IMR-90 (cell line): ENCODE measurements at regions not wholly inside any gene's neighbourhood (a gene's known extent, or its start where the extent isn't known, plus 50 kb on each side); places are given as distances from the start of the nearest gene placed in this dataset.

Experiments
- ATAC-seq: fragments of 200-7000 bp; cut with Tn5 transposase; 2 replicates; pipeline ENCODE4 v1.9.1; 2020; ENCODE audit warnings: low read depth, mild to moderate bottlenecking, moderate library complexity
- BruUV-seq: library from RNA; stranded (reverse); fragments of 400-500 nt; replicated peaks from 2 replicates; lab custom pipeline; 2021; lab: Mats Ljungman, UMichigan
- CTCF ChIA-PET: fragments of 300-600 bp; formaldehyde crosslinking; extraction: SDS; loops from one replicate; lab custom pipeline; 2021; ENCODE audit warnings: antibody characterized with exemption; lab: Yijun Ruan, JAX
- POLR2A ChIA-PET: fragments of 300-600 bp; sonication (Branson Sonifier 250); formaldehyde crosslinking; loops from one replicate; lab custom pipeline; 2022; ENCODE audit warnings: antibody characterized with exemption; ENCODE audit not compliant: unreplicated experiment; lab: Charles Lee
- DNase-seq: peaks from one replicate; pipeline ENCODE4 v3.0.0; 2013
- H2AFZ ChIP-seq: replicated peaks from 2 replicates; pipeline ENCODE3; 2013; ENCODE audit warnings: low read length, mild to moderate bottlenecking; ENCODE audit not compliant: poor library complexity
- H2AK5ac ChIP-seq: 2 replicates; pipeline ENCODE4 v1.6.1; 2013; ENCODE audit warnings: low read depth, low read length, inconsistent platforms
- H2AK9ac ChIP-seq: replicated peaks from 2 replicates; pipeline ENCODE3; 2013; ENCODE audit warnings: mild to moderate bottlenecking, low read depth, low read length, moderate library complexity; ENCODE audit not compliant: poor library complexity
- H2BK120ac ChIP-seq: 2 replicates; pipeline ENCODE4 v1.6.1; 2013; ENCODE audit warnings: low read depth, low read length, inconsistent platforms
- H2BK15ac ChIP-seq: 3 replicates; pipeline ENCODE4 v1.6.1; 2013; ENCODE audit warnings: low read depth, low read length, inconsistent platforms
- H2BK20ac ChIP-seq: 2 replicates; pipeline ENCODE4 v1.6.1; 2013; ENCODE audit warnings: low read depth, mild to moderate bottlenecking, inconsistent platforms, low read length, moderate library complexity
- H2BK5ac ChIP-seq: 2 replicates; pipeline ENCODE4 v1.6.1; 2013; ENCODE audit warnings: mild to moderate bottlenecking, low read depth, low read length, inconsistent platforms; ENCODE audit not compliant: poor library complexity, severe bottlenecking
- H3K14ac ChIP-seq: replicated peaks from 2 replicates; pipeline ENCODE4 v1.6.1; 2013; ENCODE audit warnings: low read depth, low read length, inconsistent platforms
- H3K18ac ChIP-seq: 2 replicates; pipeline ENCODE4 v1.6.1; 2013; ENCODE audit warnings: low read depth, low read length, control low read depth
- H3K23ac ChIP-seq: 2 replicates; pipeline ENCODE4 v1.6.1; 2013; ENCODE audit warnings: low read depth, low read length, inconsistent platforms
- H3K27ac ChIP-seq: 2 replicates; pipeline ENCODE4 v1.5.1; 2013; ENCODE audit warnings: mild to moderate bottlenecking, control low read depth, low read length; ENCODE audit not compliant: insufficient read depth
- H3K27me3 ChIP-seq: 2 replicates; pipeline ENCODE4 v1.6.1; 2013; ENCODE audit warnings: low read length; ENCODE audit not compliant: control insufficient read depth, insufficient read depth
- H3K36me3 ChIP-seq: 2 replicates; pipeline ENCODE4 v1.6.1; 2013; ENCODE audit warnings: low read length, mixed read lengths; ENCODE audit not compliant: control insufficient read depth, insufficient read depth
- H3K4ac ChIP-seq: 2 replicates; pipeline ENCODE4 v1.6.1; 2013; ENCODE audit warnings: low read depth, low read length, inconsistent platforms
- H3K4me1 ChIP-seq: 2 replicates; pipeline ENCODE4 v1.6.1; 2013; ENCODE audit warnings: low read length, mixed read lengths; ENCODE audit not compliant: control insufficient read depth, insufficient read depth
- H3K4me2 ChIP-seq: 2 replicates; pipeline ENCODE4 v1.6.1; 2013; ENCODE audit warnings: low read depth, mild to moderate bottlenecking, control low read depth, low read length, moderate library complexity
- H3K4me3 ChIP-seq: 2 replicates; pipeline ENCODE4 v1.5.1; 2013; ENCODE audit warnings: low read depth, mild to moderate bottlenecking, control low read depth, low read length, moderate library complexity; ENCODE audit not compliant: insufficient read depth
- H3K56ac ChIP-seq: 2 replicates; pipeline ENCODE4 v1.6.1; 2013; ENCODE audit warnings: low read length, inconsistent platforms; ENCODE audit not compliant: insufficient read depth; ENCODE audit errors: extremely low read depth
- H3K79me1 ChIP-seq, 2 experiments: 2 replicates each; pipeline ENCODE4 v1.6.1; 2013; ENCODE audit warnings: low read length in 2 of 2, inconsistent platforms in 1 of 2, low read depth in 1 of 2
- H3K9ac ChIP-seq: 2 replicates; pipeline ENCODE4 v1.6.1; 2013; ENCODE audit warnings: low read depth, low read length, control low read depth
- H3K9me1 ChIP-seq: 2 replicates; pipeline ENCODE4 v1.6.1; 2013; ENCODE audit warnings: low read length, inconsistent platforms; ENCODE audit not compliant: insufficient read depth
- H3K9me3 ChIP-seq: 2 replicates; pipeline ENCODE4 v1.6.1; 2013; ENCODE audit warnings: low read length; ENCODE audit not compliant: control insufficient read depth, insufficient read depth
- H4K20me1 ChIP-seq: 2 replicates; pipeline ENCODE4 v1.6.1; 2013; ENCODE audit warnings: low read length, inconsistent platforms; ENCODE audit not compliant: insufficient read depth
- H4K5ac ChIP-seq: 2 replicates; pipeline ENCODE4 v1.6.1; 2013; ENCODE audit warnings: mild to moderate bottlenecking, low read depth, low read length, control low read depth
- H4K8ac ChIP-seq, 2 experiments: 2 replicates each; pipeline ENCODE4 v1.6.1; 2013; ENCODE audit warnings: low read depth in 2 of 2, low read length in 2 of 2, control low read depth in 1 of 2, inconsistent platforms in 1 of 2
- H4K91ac ChIP-seq: 2 replicates; pipeline ENCODE4 v1.6.1; 2013; ENCODE audit warnings: low read depth, low read length, inconsistent platforms; ENCODE audit not compliant: insufficient read depth
- NFE2L2 ChIP-seq: fragments of 150-350 bp; IDR thresholded peaks from 2 replicates; pipeline ENCODE4 v1.6.1; 2016; ENCODE audit warnings: low read depth, mild to moderate bottlenecking, low read length
- WGBS, 2 experiments: methylation state at CpG; one replicate each; pipeline versions ENCODE4 v1.1.5 to v1.1.7; 2013; ENCODE audit warnings: missing lambda C conversion rate in 2 of 2; ENCODE audit not compliant: insufficient read length in 1 of 2; ENCODE audit errors: extremely low coverage in 2 of 2; 5-methylcytosine and 5-hydroxymethylcytosine counted together
- dilution Hi-C: fragments of 300-500 bp; cut with HindIII; formaldehyde crosslinking; loops from one replicate; pipeline ENCODE4 v1.14.3; 2018; ENCODE audit warnings: low sequenced_read_pairs; ENCODE audit not compliant: unreplicated experiment
- in situ Hi-C: fragments of 300-500 bp; cut with MboI; formaldehyde crosslinking; loops from 3 replicates; pipeline ENCODE4 v1.14.3; 2019; ENCODE audit warnings: low sequenced_read_pairs, inconsistent platforms, mixed read lengths
- intact Hi-C: fragments of 100-400 bp; cut with micrococcal nuclease; formaldehyde crosslinking; loops from 2 replicates; pipeline ENCODE4 v1.10.0; 2022
- TF ChIP-seq, protein P1 (sequence below): fragments of 150-350 bp; IDR thresholded peaks from 2 replicates; pipeline ENCODE4 v1.6.1; 2017; ENCODE audit warnings: mild to moderate bottlenecking, antibody characterized with exemption, low read length, low read depth

DNA sequence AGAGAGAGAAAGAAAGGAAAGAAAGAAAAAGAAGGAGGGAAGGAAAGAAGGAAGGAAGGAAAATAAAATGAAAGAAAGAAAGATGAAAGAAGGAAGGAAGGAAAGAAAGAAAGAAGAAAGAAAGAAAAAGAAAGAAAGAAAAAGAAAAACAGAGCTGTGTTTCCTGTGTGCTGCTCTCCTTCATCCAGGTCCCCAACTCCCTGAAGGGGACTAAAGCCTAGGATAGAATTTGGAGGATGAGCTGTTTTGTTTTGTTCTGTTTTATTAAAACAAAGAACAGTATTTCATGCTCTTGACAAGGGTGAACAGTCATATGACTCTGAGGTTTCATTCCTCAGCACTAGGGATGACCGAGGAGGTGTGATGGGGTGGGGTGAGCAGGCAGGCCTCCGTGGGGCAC lies 164.8 kb upstream of the NDN start:
- H2AK9ac ChIP-seq: no peak overlapping the region
- no peak overlapping the region for H3K14ac ChIP-seq
- CTCF ChIA-PET: no interaction called here
- no CpG with 5 or more reads among the region's 2 CpGs for WGBS, 2 experiments
- peaks cover 3% of the 10 kb centered on the region for H3K9me3 ChIP-seq
- H3K27me3 ChIP-seq: no peaks in the 10 kb centered on the region
- no peak overlapping the region for H2BK20ac ChIP-seq
- H3K4me3 ChIP-seq: no peak overlapping the region
- no peaks in the 10 kb centered on the region for H3K4me1 ChIP-seq
- no peak for ATAC-seq
- POLR2A ChIA-PET: no interaction called here
- no peak overlapping the region for H4K5ac ChIP-seq
- H3K23ac ChIP-seq: no peak overlapping the region
- H2BK5ac ChIP-seq: no peak overlapping the region
- no peak overlapping the region for H2AFZ ChIP-seq
- H3K9me1 ChIP-seq: no peaks in the 10 kb centered on the region
- TF ChIP-seq, protein P1, sequence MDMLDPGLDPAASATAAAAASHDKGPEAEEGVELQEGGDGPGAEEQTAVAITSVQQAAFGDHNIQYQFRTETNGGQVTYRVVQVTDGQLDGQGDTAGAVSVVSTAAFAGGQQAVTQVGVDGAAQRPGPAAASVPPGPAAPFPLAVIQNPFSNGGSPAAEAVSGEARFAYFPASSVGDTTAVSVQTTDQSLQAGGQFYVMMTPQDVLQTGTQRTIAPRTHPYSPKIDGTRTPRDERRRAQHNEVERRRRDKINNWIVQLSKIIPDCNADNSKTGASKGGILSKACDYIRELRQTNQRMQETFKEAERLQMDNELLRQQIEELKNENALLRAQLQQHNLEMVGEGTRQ: no peak
- no peak for TF ChIP-seq NFE2L2
- no peaks in the 10 kb centered on the region for H3K79me1 ChIP-seq
- no peak overlapping the region for H2BK120ac ChIP-seq
- no peak overlapping the region for H2AK5ac ChIP-seq
- H2BK15ac ChIP-seq: no peak overlapping the region
- intact Hi-C loops: no loop called here
- H3K56ac ChIP-seq: no peak overlapping the region
- in situ Hi-C loops: loop anchor here (10.0 kb wide), 1 partner anchor 207 kb away; the partner anchor contains the start of gene MAGEL2
- H3K9ac ChIP-seq: no peak overlapping the region
- no peak overlapping the region for H3K18ac ChIP-seq
- dilution Hi-C loops: no loop called here
- no peak overlapping the region for H3K4ac ChIP-seq
- H4K91ac ChIP-seq: no peak overlapping the region
- BruUV-seq: no TSS peak
- DNase-seq: no peak
- no peak overlapping the region for H3K27ac ChIP-seq
- no peaks in the 10 kb centered on the region for H4K20me1 ChIP-seq
- H4K8ac ChIP-seq: no peak overlapping the region
- no peak overlapping the region for H3K4me2 ChIP-seq
- H3K36me3 ChIP-seq: no peaks in the 10 kb centered on the region
